Erythroblast (primary cell): ENCODE measurements at regions not wholly inside any gene's neighbourhood (a gene's known extent, or its start where the extent isn't known, plus 50 kb on each side); places are given as distances from the start of the nearest gene placed in this dataset.

Experiments
- GATA1 ChIP-seq: IDR thresholded peaks from 2 replicates; pipeline ENCODE4 v1.6.1; 2011; ENCODE audit warnings: low read depth, mild to moderate bottlenecking, control low read depth, low read length, moderate library complexity
- POLR2A ChIP-seq: IDR thresholded peaks from 2 replicates; pipeline ENCODE4 v1.6.1; 2011; ENCODE audit warnings: mild to moderate bottlenecking, low read length

GRCh38 chr11:90558328-90558865, 335.5 kb upstream of the CHORDC1 start:
- TF ChIP-seq POLR2A (no peak), GATA1 (no peak)
